ENCODE measurements at regions not wholly inside any gene's neighbourhood (a gene's known extent, or its start where the extent isn't known, plus 50 kb on each side); places are given as distances from the start of the nearest gene placed in this dataset.

- no peak for DNase-seq (ENCODE audit: low spot score)
These were observed 625.8 kb upstream of the ADGRL2 start for GRCh38 chr1:81174811-81175476.

GRCh38 chr1:81174052-81174451, 626.7 kb upstream of the ADGRL2 start:
- no peak for TF ChIP-seq CTCF (IDR thresholded peaks at IDR 0.05; ENCODE audit: borderline replicate concordance, control extremely low read depth, extremely low read depth, insufficient read depth, missing control alignments)
- in situ Hi-C loops (cut with MboI; ENCODE audit: low sequenced_read_pairs, unreplicated experiment): no loop called here
- DNase-seq (ENCODE audit: low spot score): no peak

More at GRCh38 chr1:81174811-81175476, 625.8 kb upstream of the ADGRL2 start:
- no peak for TF ChIP-seq CTCF (IDR thresholded peaks at IDR 0.05; ENCODE audit: borderline replicate concordance, control extremely low read depth, extremely low read depth, insufficient read depth, missing control alignments)
- in situ Hi-C loops (cut with MboI; ENCODE audit: low sequenced_read_pairs, unreplicated experiment): no loop called here

- DNase-seq (ENCODE audit: low spot score): no peak
- in situ Hi-C loops (cut with MboI; ENCODE audit: low sequenced_read_pairs, unreplicated experiment): no loop called here
- no peak for TF ChIP-seq CTCF (IDR thresholded peaks at IDR 0.05; ENCODE audit: borderline replicate concordance, control extremely low read depth, extremely low read depth, insufficient read depth, missing control alignments)
These were observed 628.3 kb upstream of the ADGRL2 start for GRCh38 chr1:81172483-81172882.

GRCh38 chr1:81170721-81171120, 630.0 kb upstream of the ADGRL2 start:
- TF ChIP-seq CTCF (IDR thresholded peaks at IDR 0.05; ENCODE audit: borderline replicate concordance, control extremely low read depth, extremely low read depth, insufficient read depth, missing control alignments): no peak
- no peak for DNase-seq (ENCODE audit: low spot score)
- in situ Hi-C loops (cut with MboI; ENCODE audit: low sequenced_read_pairs, unreplicated experiment): no loop called here

- in situ Hi-C loops (cut with MboI; ENCODE audit: low sequenced_read_pairs, unreplicated experiment): no loop called here
- no peak for TF ChIP-seq CTCF (IDR thresholded peaks at IDR 0.05; ENCODE audit: borderline replicate concordance, control extremely low read depth, extremely low read depth, insufficient read depth, missing control alignments)
- DNase-seq (ENCODE audit: low spot score): no peak
These were observed 634.8 kb upstream of the ADGRL2 start for GRCh38 chr1:81165963-81166362.

GRCh38 chr1:81160696-81161095, 640.0 kb upstream of the ADGRL2 start:
- no peak for TF ChIP-seq CTCF (IDR thresholded peaks at IDR 0.05; ENCODE audit: borderline replicate concordance, control extremely low read depth, extremely low read depth, insufficient read depth, missing control alignments)
- no peak for DNase-seq (ENCODE audit: low spot score)
- in situ Hi-C loops (cut with MboI; ENCODE audit: low sequenced_read_pairs, unreplicated experiment): no loop called here
